Daoy (cell line): ENCODE measurements at regions not wholly inside any gene's neighbourhood (a gene's known extent, or its start where the extent isn't known, plus 50 kb on each side); places are given as distances from the start of the nearest gene placed in this dataset.
"Not testable (repeated sequence)": the region's sequence is repeated elsewhere in the genome, so short reads cannot be mapped to it uniquely, and the experiment has no call there.

ENCODE experiments used
- DNase-seq: peaks from one replicate; pipeline ENCODE4 v3.0.0-alpha.2; 2015; ENCODE audit warnings: low read depth

- DNase-seq = no peak
These were observed 758.4 kb downstream of the NSUN3 start for GRCh38 chr3:94821241-94821640.

GRCh38 chr3:94822298-94822697 lies 759.4 kb downstream of the NSUN3 start:
- DNase-seq = no peak

- DNase-seq = not testable (repeated sequence)
These were observed 783.4 kb downstream of the NSUN3 start for GRCh38 chr3:94846251-94846650.

- no peak for DNase-seq
These were observed 799.8 kb downstream of the NSUN3 start for GRCh38 chr3:94862703-94863102.

- DNase-seq = no peak
These were observed 806.2 kb downstream of the NSUN3 start for GRCh38 chr3:94869059-94869547.

GRCh38 chr3:94873751-94874150 lies 810.9 kb downstream of the NSUN3 start:
- no peak for DNase-seq

GRCh38 chr3:94875149-94875548 lies 812.3 kb downstream of the NSUN3 start:
- no peak for DNase-seq

- no peak for DNase-seq
These were observed 824.2 kb downstream of the NSUN3 start for GRCh38 chr3:94887065-94887464.

GRCh38 chr3:94896994-94897393 lies 834.1 kb downstream of the NSUN3 start:
- no peak for DNase-seq

GRCh38 chr3:94904156-94904674 lies 841.4 kb downstream of the NSUN3 start:
- DNase-seq = no peak

- DNase-seq = no peak
These were observed 846.9 kb downstream of the NSUN3 start for GRCh38 chr3:94909726-94910125.

- DNase-seq = no peak
These were observed 849.8 kb downstream of the NSUN3 start for GRCh38 chr3:94912656-94913055.

- DNase-seq = no peak
These were observed 864.3 kb downstream of the NSUN3 start for GRCh38 chr3:94927175-94927574.

GRCh38 chr3:94928921-94929320 lies 866.1 kb downstream of the NSUN3 start:
- DNase-seq = peak; percentile 11

GRCh38 chr3:94935738-94936580 lies 873.1 kb downstream of the NSUN3 start:
- DNase-seq = no peak

GRCh38 chr3:94937980-94938379 lies 875.1 kb downstream of the NSUN3 start:
- peak; percentile 26 for DNase-seq

GRCh38 chr3:94946683-94947082 lies 883.8 kb downstream of the NSUN3 start:
- DNase-seq = no peak

GRCh38 chr3:94961423-94962100 lies 898.7 kb downstream of the NSUN3 start:
- DNase-seq = no peak

GRCh38 chr3:94965867-94966475 lies 903.1 kb downstream of the NSUN3 start:
- DNase-seq = no peak

GRCh38 chr3:94967196-94967595 lies 904.3 kb downstream of the NSUN3 start:
- no peak for DNase-seq

- DNase-seq = no peak
These were observed 905.7 kb downstream of the NSUN3 start for GRCh38 chr3:94968519-94968918.

GRCh38 chr3:94972066-94972465 lies 909.2 kb downstream of the NSUN3 start:
- no peak for DNase-seq
